Esophagus mucosa (tissue), 1 donor: ENCODE measurements at regions not wholly inside any gene's neighbourhood (a gene's known extent, or its start where the extent isn't known, plus 50 kb on each side); places are given as distances from the start of the nearest gene placed in this dataset.
"Not testable (repeated sequence)": the region's sequence is repeated elsewhere in the genome, so short reads cannot be mapped to it uniquely, and the experiment has no call there.

Source experiments
- ATAC-seq: fragments of 200-7000 bp; cut with Tn5 transposase; one replicate; pipeline ENCODE4 v1.9.1; 2020
- donor health status: DM: yes; HTN: yes; CAD: no.

DNA sequence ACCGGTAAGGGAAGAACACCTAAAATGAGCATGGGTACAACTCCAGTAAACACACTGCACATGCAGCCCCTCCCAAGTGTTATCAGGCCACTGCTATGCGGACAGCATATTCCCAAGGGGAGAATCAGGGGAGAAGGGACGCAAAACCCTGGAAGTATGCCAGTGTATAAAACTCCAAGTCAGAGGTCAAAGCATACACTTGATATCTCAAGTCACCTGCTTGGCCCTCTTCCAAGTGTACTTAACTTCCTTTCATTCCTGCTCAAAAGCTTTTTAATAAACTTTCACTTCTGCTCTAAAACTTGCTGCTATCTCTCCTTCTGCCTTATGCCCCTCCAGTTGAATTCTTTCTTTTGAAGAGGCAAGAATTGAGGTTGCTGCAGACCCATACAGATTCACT lies 408.1 kb downstream of the HTR1A start:
- ATAC-seq, result no peak

DNA sequence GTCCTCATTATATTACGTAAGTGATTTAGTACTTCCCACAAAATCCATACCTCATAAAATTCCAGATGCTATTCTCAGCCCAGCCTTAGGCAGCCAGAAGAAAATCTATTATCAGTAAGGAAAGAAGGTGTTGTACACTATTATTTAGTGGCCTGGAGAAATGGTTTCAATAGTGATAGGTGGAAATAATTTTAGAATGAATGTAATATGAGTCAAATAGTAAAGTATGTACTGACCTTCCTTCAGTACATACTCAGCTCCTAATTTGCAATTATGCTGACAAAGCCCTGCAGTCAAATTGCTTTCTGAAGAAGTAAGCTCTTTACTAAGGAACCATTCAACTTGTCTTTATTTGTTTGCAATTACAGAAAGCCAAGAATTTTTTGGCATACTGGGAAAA lies 409.2 kb downstream of the HTR1A start:
- no peak for ATAC-seq

- ATAC-seq, result no peak
Observed at GRCh38 chr5:63535840-63536602, 426.2 kb downstream of the HTR1A start.

DNA sequence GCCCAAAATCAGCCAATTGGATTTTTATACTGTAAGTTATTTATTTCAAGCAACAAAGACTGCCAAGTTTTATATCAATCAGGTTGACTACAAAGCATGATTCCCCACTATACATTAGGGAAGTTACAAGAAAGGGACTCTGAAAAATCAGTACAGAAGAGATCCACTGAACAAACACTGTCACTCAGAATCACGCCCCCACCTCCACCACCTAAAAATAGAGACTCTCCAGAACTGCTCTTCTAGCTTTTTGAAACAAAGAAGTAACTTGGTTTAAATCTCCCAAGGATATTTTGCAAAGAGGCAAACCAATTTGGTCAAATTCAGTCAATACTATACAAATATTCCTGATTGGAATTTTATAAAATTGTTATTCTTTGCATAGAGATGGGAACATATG lies 438.0 kb downstream of the HTR1A start:
- no peak for ATAC-seq

GRCh38 chr5:63516006-63516405 lies 446.2 kb downstream of the HTR1A start:
- no peak for ATAC-seq

- ATAC-seq, result no peak
Observed at GRCh38 chr5:63500242-63500641, 462.0 kb downstream of the HTR1A start.

DNA sequence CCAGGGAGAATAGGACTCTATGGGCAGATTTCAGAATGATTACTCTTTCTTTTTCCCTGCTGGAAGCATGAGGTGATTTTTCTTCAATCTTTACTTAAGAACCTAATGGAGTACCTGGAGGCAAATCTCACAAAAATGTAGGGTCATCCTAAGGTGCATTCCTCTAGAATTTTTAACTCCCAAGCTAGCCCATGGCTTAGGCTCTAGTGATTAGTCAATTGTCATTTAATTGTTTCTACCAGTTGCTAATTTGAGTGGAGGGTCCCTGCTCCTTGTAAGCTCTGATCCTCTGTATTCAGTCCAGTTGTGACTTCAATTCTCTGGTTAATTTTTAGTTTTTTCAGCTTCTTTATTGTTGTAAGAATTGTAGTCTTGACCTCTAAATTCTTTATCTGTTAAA lies 467.0 kb downstream of the HTR1A start:
- ATAC-seq, result no peak

DNA sequence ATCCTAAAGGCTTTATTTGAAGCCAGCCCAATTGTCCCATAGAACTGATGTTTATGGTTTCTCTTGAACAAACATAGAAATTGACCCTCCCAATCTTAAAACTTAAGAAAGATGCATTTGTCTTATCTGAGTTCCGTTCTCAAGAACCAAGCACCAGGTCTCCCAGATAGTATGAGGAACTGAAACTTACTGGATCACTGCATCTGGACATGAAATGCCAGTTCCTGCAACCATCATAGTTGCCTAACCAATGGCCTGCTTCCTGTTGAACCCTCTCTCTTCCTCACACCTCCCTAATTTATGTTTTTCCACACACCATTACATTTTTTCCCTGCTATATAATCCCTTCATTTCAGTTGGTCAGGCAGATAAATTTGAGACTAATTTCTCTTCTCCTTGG lies 478.9 kb downstream of the HTR1A start:
- no peak for ATAC-seq

GRCh38 chr5:63473335-63473967 lies 488.8 kb downstream of the HTR1A start:
- ATAC-seq, result no peak

DNA sequence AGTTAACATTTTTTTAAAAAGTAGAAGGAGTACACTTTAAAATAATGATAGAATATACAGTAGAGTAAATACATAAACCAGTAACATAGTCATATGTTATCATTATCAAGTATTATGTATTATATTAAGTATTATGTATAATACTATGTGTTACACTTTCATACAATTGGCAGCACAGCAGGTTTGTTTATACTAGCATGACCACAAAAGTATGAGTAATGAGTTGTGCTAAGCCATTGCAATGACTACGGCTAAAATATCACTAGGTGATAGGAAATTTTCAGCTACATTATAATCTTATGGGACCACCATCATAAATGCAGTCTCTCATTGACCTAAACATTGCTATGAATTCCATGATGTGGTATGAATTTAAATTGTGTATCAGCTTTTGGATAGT lies 506.0 kb downstream of the HTR1A start:
- no peak for ATAC-seq

GRCh38 chr5:63451188-63451587 lies 511.1 kb downstream of the HTR1A start:
- ATAC-seq, result no peak

GRCh38 chr5:63439537-63439936 lies 522.7 kb downstream of the HTR1A start:
- no peak for ATAC-seq

DNA sequence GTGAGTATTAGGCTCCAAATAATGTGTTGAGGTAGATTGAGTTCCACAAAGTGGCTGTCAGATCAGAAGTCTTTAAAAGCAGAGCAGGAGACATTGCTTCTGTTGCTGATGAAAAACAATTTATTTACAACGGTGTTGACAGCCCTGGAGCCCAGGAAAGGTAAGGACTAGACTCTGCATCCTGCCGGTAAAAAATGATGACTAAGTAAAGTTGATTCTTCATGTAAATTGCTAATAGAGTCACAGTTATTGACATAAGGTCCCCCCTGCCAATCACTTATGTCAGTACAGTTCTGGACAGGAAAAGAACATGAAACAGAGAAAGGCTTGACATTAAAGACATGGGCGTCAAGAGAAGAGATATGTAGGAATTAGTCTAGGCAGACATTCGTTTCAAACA lies 552.5 kb downstream of the HTR1A start:
- no peak for ATAC-seq

- no peak for ATAC-seq
Observed at GRCh38 chr5:63408984-63409383, 553.3 kb downstream of the HTR1A start.

GRCh38 chr5:63401436-63402046 lies 560.7 kb downstream of the HTR1A start:
- peak; percentile 59 for ATAC-seq

GRCh38 chr5:63400079-63400478 lies 562.2 kb downstream of the HTR1A start:
- ATAC-seq, result no peak

GRCh38 chr5:63398346-63398745 lies 563.9 kb downstream of the HTR1A start:
- no peak for ATAC-seq

- not testable (repeated sequence) for ATAC-seq
Observed at GRCh38 chr5:63388188-63388587, 574.1 kb downstream of the HTR1A start.

DNA sequence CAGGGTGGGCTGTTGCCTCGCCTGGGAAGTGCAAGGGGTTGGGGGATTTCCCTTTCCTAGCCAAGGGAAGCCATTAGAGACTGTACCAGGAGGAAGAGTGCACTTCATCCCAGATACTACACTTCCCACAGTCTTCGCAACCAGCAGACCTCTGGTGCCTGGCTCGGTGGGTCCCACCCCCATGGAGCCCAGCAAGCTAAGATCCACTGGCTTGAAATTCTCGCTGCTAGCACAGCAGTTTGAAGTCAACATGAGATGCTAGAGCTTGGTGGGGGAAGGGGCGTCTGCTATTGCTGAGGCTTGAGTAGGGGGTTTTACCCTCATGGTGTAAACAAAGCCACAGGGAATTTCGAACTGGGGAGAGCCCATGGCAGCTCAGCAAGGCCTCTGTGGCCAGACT lies 586.4 kb downstream of the HTR1A start:
- ATAC-seq, result no peak

DNA sequence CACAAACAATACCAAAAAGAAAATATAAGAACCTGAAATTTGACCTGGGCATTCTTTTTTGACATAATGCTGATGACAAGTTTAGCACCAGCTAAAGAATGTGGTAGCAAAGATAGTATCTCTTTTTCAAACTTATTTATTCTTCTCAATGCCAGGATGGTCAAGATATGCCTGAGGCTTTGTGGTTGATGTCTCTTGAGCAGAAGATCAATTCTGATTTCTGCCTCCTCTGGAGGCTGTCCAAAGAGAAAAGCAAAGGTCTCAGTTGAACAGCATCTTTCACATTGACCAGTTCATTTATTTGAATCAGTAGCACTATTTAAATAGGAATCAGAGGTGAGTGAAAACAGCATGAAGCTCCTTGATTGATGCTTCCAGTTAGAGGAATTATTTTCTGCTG lies 588.2 kb downstream of the HTR1A start:
- no peak for ATAC-seq

- no peak for ATAC-seq
Observed at GRCh38 chr5:63351164-63351563, 611.1 kb downstream of the HTR1A start.

DNA sequence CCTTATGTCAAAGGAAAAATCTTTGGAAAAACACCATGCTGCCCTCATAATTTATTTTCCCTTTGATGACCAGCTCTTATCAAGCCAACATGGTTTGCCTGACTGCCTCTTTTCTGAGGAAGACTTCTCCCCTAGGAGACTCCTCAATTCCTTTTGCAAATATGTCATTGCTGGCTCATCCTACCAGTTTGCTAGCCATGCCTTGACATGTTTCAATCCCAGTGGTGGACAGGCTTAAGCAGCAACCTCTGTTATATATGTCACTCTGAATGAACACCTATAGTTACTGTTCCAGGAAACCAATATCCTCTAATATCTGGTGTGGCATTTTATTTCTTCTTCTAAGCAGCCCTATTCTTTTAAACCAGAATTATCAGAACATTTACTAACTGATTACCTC lies 615.8 kb downstream of the HTR1A start:
- ATAC-seq, result no peak

DNA sequence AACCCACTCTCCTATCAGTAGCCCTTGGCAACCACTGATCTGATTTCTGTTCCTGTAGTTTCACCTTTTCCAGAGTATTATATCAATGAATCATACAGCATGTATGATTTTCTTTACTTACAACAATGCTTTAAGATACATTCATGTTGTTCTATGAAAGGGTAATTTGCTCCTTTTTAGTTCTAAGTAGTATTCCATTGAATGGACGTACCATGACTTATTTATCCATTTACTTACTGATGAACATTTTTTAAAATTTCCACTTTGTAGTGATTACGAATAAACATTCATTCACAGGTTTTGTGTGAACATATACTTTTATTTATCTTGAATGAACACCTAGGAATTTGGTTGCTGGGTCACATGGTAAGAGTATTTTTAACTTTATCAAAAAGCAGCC lies 620.8 kb downstream of the HTR1A start:
- no peak for ATAC-seq

- ATAC-seq, result no peak
Observed at GRCh38 chr5:63323926-63324325, 638.3 kb downstream of the HTR1A start.
